A673 (cell line): ENCODE measurements at regions not wholly inside any gene's neighbourhood (a gene's known extent, or its start where the extent isn't known, plus 50 kb on each side); places are given as distances from the start of the nearest gene placed in this dataset.

Source experiments
- EZH2 ChIP-seq: fragments of 200-600 bp; sonication (generic); IDR thresholded peaks from 2 replicates; pipeline ENCODE4 v1.6.1; 2017; ENCODE audit warnings: borderline replicate concordance, low read depth, mild to moderate bottlenecking, mixed read lengths, antibody characterized with exemption, low read length; ENCODE audit not compliant: poor library complexity, severe bottlenecking
- TF ChIP-seq, protein P1 (sequence below): fragments of 300-800, 200-600 bp; sonication (generic); conservative IDR thresholded peaks from 2 replicates; pipeline ENCODE4 v1.5.1; 2017; ENCODE audit warnings: low read depth, mild to moderate bottlenecking, antibody characterized with exemption, low read length, moderate library complexity, mixed read lengths

DNA sequence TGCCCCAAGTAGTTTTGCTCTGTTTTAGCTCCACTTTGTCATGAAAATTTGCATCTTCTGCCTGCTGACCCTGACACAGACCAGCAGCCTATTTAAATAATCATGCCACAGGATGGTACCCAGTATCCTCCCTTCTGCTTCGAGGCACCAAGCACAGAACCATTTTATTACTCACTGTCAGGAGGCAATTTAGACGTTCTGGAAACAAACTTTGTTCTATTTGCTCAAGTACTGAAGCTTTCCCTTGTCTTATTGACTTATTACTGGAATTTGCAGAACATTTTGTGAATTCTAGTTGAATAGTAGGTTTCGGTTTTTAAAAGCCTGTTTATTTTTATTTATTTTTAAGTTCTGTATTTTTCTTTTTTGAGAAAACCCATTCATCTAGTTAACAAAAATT is 279.6 kb upstream of the GADL1 start:
- TF ChIP-seq, protein P1, sequence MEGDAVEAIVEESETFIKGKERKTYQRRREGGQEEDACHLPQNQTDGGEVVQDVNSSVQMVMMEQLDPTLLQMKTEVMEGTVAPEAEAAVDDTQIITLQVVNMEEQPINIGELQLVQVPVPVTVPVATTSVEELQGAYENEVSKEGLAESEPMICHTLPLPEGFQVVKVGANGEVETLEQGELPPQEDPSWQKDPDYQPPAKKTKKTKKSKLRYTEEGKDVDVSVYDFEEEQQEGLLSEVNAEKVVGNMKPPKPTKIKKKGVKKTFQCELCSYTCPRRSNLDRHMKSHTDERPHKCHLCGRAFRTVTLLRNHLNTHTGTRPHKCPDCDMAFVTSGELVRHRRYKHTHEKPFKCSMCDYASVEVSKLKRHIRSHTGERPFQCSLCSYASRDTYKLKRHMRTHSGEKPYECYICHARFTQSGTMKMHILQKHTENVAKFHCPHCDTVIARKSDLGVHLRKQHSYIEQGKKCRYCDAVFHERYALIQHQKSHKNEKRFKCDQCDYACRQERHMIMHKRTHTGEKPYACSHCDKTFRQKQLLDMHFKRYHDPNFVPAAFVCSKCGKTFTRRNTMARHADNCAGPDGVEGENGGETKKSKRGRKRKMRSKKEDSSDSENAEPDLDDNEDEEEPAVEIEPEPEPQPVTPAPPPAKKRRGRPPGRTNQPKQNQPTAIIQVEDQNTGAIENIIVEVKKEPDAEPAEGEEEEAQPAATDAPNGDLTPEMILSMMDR = no peak
- TF ChIP-seq EZH2 = no peak
